HL-60 (cell line): ENCODE measurements at regions not wholly inside any gene's neighbourhood (a gene's known extent, or its start where the extent isn't known, plus 50 kb on each side); places are given as distances from the start of the nearest gene placed in this dataset.

ENCODE experiments used
- DNase-seq, 2 experiments: peaks; one replicate each; pipeline ENCODE4 v3.0.0-alpha.2; 2010 to 2020; ENCODE audit warnings: low read depth in 1 of 2, low spot score in 1 of 2
- H3K27ac ChIP-seq: fragments of 250-450 bp; sonication (Bioruptor Pico); replicated peaks from 2 replicates; pipeline ENCODE4 v1.5.1; 2020; ENCODE audit warnings: mild to moderate bottlenecking, moderate library complexity
- H3K27me3 ChIP-seq: fragments of 250-450 bp; sonication (Bioruptor Pico); 2 replicates; pipeline ENCODE4 v1.5.1; 2021; ENCODE audit warnings: mild to moderate bottlenecking, moderate library complexity; ENCODE audit not compliant: insufficient read depth, poor library complexity, severe bottlenecking
- H3K4me3 ChIP-seq: replicated peaks from 2 replicates; pipeline ENCODE4 v1.5.1; 2011; ENCODE audit warnings: mild to moderate bottlenecking, control low read depth, low read length; ENCODE audit not compliant: insufficient read depth
- CTCF ChIP-seq: IDR thresholded peaks from one replicate; pipeline ENCODE4 v1.5.1; 2011; ENCODE audit warnings: low read length, control low read depth, inconsistent platforms; ENCODE audit not compliant: insufficient read depth
- GABPA ChIP-seq: IDR thresholded peaks from 2 replicates; pipeline ENCODE4 v1.6.1; 2012; ENCODE audit warnings: low read depth
- POLR2AphosphoS5 ChIP-seq: IDR thresholded peaks from 2 replicates; pipeline ENCODE4 v1.6.1; 2012; ENCODE audit warnings: low read depth
- REST ChIP-seq: IDR thresholded peaks from 2 replicates; pipeline ENCODE4 v1.6.1; 2012; ENCODE audit warnings: low read depth; ENCODE audit not compliant: insufficient replicate concordance
- SPI1 ChIP-seq: IDR thresholded peaks from 2 replicates; pipeline ENCODE4 v1.6.1; 2012; ENCODE audit warnings: low read depth, mild to moderate bottlenecking, borderline replicate concordance

GRCh38 chr11:70616317-70616716 is 218.0 kb downstream of the CTTN start:
- H3K4me3 ChIP-seq = no peak overlapping the region
- no peaks in the 10 kb centered on the region for H3K27me3 ChIP-seq
- TF ChIP-seq GABPA (no peak), REST (no peak), SPI1 (no peak), POLR2AphosphoS5 (no peak), CTCF (no peak)
- H3K27ac ChIP-seq = no peak overlapping the region
- DNase-seq = no peak

- TF ChIP-seq GABPA (no peak), REST (no peak)
- no peak overlapping the region for H3K4me3 ChIP-seq
- no peaks in the 10 kb centered on the region for H3K27me3 ChIP-seq
- DNase-seq = no peak
- H3K27ac ChIP-seq = no peak overlapping the region
Measured at GRCh38 chr11:70616938-70617654, 218.8 kb downstream of the CTTN start.

- Histone ChIP-seq H3K4me3 (no peak overlapping the region), H3K27me3 (no peaks in the 10 kb centered on the region), H3K27ac (no peak overlapping the region)
- no peak for DNase-seq
- no peak for TF ChIP-seq GABPA
- TF ChIP-seq CTCF = no peak
- no peak for TF ChIP-seq POLR2AphosphoS5
- TF ChIP-seq SPI1 = no peak
- no peak for TF ChIP-seq REST
Measured at GRCh38 chr11:70618431-70619101, 220.2 kb downstream of the CTTN start.
